Brain microvascular endothelial cell (primary cell): ENCODE measurements at regions not wholly inside any gene's neighbourhood (a gene's known extent, or its start where the extent isn't known, plus 50 kb on each side); places are given as distances from the start of the nearest gene placed in this dataset.

Experiments used
- DNase-seq: peaks from one replicate; pipeline ENCODE4 v3.0.0-alpha.2; 2020
- H3K27ac ChIP-seq: fragments of 250-450 bp; sonication (Bioruptor Pico); 2 replicates; pipeline ENCODE4 v1.5.1; 2020; ENCODE audit warnings: mild to moderate bottlenecking, moderate library complexity
- H3K27me3 ChIP-seq: fragments of 250-450 bp; sonication (Bioruptor Pico); replicated peaks from 2 replicates; pipeline ENCODE4 v1.5.1; 2020; ENCODE audit warnings: mild to moderate bottlenecking
- H3K36me3 ChIP-seq: fragments of 250-450 bp; sonication (Bioruptor Pico); replicated peaks from 2 replicates; pipeline ENCODE4 v1.5.1; 2020; ENCODE audit warnings: mild to moderate bottlenecking
- H3K4me3 ChIP-seq: 2 replicates; pipeline ENCODE4 v1.5.1; 2011; ENCODE audit warnings: low read depth, mild to moderate bottlenecking, control low read depth, low read length, moderate library complexity
- in situ Hi-C: cut with HindIII; loops from 2 replicates; pipeline ENCODE4 v1.10.0; 2017; ENCODE audit warnings: low sequenced_read_pairs, low pct_ligation_motif_present
- TF ChIP-seq, protein P1 (sequence below): IDR thresholded peaks from 2 replicates; pipeline ENCODE4 v1.5.1; 2011; ENCODE audit warnings: low read depth, mild to moderate bottlenecking, moderate library complexity, low read length, control low read depth, inconsistent platforms; ENCODE audit errors: missing control alignments

DNA sequence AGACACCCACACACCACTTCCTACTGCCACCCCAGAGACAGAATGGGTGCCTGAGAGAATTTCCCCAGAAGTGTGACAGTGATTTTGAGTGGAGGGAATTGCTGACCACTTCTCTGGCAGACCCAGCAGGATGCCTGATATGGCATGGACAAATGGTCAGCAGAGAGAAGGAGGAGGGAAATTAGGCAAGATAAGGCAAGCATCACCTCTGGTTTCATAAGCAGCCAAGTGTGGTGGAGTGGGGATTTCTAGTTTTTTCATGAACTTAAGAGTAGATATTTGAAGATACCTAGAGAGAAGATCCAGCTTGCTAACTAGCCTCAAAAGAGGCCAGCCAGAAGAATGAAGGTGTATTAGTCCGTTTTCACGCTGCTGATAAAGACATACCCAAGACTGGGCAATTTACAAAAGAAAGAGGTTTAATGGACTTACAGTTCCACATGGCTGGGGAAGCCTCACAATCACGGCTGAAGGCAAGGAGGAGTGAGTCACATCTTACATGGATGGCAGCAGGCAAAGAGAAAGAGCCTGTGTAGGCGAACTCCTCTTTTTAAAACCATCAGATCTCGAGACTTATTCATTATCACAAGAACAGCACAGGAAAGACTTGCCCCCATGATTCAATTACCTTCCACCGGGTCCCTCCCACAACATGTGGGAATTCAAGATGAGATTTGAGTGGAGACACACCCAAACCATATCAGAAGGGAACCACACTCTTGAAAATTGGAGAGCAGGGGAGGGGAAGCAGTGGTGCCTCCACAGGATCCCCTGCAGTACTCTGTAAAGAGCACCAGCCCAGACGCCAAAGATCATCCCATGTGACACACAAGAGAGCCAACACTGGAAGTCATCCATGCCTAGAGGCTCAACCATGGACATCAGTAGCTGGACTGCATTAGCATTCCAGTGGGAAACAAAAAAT, 64.2 kb downstream of the RBM43 start:
- no peak for DNase-seq
- H3K27ac ChIP-seq, result no peak overlapping the region
- no peaks in the 10 kb centered on the region for H3K27me3 ChIP-seq
- no peaks in the 10 kb centered on the region for H3K36me3 ChIP-seq
- no peak overlapping the region for H3K4me3 ChIP-seq
- TF ChIP-seq, protein P1, sequence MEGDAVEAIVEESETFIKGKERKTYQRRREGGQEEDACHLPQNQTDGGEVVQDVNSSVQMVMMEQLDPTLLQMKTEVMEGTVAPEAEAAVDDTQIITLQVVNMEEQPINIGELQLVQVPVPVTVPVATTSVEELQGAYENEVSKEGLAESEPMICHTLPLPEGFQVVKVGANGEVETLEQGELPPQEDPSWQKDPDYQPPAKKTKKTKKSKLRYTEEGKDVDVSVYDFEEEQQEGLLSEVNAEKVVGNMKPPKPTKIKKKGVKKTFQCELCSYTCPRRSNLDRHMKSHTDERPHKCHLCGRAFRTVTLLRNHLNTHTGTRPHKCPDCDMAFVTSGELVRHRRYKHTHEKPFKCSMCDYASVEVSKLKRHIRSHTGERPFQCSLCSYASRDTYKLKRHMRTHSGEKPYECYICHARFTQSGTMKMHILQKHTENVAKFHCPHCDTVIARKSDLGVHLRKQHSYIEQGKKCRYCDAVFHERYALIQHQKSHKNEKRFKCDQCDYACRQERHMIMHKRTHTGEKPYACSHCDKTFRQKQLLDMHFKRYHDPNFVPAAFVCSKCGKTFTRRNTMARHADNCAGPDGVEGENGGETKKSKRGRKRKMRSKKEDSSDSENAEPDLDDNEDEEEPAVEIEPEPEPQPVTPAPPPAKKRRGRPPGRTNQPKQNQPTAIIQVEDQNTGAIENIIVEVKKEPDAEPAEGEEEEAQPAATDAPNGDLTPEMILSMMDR, result no peak
- in situ Hi-C loops, result no loop called here

DNA sequence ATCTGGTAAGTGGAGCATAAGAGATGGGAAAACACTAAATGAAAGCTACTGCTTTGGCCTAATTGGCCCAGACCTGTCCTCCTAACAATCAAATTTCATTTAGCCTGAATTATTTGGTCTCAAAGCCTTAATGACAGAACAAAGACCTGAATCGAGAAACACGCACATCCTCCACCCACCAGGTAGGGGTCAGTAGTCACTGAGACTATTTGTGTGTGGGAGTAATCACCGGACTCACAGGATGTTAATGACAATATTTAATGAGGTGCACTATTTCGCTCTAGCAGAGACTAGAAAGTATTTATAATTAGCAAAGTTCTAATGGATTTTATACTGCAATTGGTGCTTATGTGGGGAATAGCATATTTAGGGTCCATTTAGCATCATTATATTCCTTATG, 68.1 kb downstream of the RBM43 start:
- Histone ChIP-seq H3K27me3 (no peaks in the 10 kb centered on the region), H3K27ac (no peak overlapping the region), H3K36me3 (no peaks in the 10 kb centered on the region), H3K4me3 (no peak overlapping the region)
- in situ Hi-C loops, result no loop called here
- DNase-seq, result no peak
- TF ChIP-seq, protein P1, result no peak

DNA sequence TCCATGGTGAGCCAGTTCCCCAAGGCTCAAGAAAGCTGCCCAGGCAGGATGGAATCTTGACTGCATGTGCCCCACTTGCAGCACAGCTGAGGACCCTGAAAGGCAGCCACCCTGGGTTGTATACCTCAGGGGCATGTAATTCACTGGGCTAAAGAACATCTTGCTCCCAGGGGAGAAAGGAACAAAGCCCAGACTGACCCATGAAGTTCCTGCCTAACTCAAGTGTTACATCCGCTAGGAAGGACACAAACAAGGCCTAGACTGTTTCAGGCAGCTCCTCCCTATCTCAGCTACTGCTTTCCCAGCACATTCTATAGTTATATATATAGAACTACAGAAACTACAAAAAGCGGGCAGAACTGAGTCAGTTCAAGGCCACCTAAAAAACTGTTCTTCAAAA, 69.0 kb downstream of the RBM43 start:
- H3K27me3 ChIP-seq, result no peaks in the 10 kb centered on the region
- H3K4me3 ChIP-seq, result no peak overlapping the region
- no peak overlapping the region for H3K27ac ChIP-seq
- no peak for DNase-seq
- no peaks in the 10 kb centered on the region for H3K36me3 ChIP-seq
- TF ChIP-seq, protein P1, result no peak
- in situ Hi-C loops, result no loop called here

DNA sequence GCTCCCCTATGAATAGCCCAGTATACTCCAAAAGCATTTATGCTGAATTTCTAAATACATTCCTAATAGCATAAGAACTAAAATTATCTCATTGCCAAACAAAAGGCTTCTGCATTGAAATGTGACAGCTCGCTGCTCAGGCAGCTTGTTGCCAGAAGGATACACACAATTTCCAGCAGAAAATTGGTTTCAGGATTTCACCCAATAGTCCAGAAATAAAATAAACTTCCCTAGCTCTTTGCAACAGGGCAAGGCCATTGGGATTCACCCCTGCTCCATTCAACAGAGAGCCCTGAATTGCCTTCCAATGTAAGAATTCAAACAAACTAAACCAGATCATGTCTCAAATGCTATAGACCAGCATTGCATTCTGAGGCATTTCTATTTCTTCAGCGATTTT, 70.7 kb downstream of the RBM43 start:
- H3K36me3 ChIP-seq, result no peaks in the 10 kb centered on the region
- TF ChIP-seq, protein P1, result no peak
- DNase-seq, result no peak
- no peak overlapping the region for H3K27ac ChIP-seq
- in situ Hi-C loops, result no loop called here
- H3K27me3 ChIP-seq, result no peaks in the 10 kb centered on the region
- H3K4me3 ChIP-seq, result no peak overlapping the region

DNA sequence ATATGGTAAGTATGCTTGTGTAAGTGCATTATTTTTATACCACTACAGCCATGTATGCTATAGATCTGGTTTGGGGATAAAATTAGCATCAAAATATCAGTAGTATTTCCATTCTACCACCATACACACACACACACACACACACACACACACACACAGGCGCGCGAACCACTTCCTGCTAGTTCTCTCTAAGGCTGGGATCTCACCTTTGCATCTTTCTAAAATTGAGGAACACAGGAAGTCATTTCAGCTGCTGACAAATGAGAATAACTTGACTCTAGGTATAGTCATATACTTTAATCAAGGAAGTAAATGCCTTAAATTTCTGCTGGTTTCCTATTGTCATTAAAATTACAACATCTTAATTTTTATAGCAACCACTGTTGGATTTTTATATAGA, 72.5 kb downstream of the RBM43 start:
- TF ChIP-seq, protein P1, result no peak
- H3K27me3 ChIP-seq, result no peaks in the 10 kb centered on the region
- H3K4me3 ChIP-seq, result no peak overlapping the region
- DNase-seq, result no peak
- in situ Hi-C loops, result no loop called here
- H3K27ac ChIP-seq, result no peak overlapping the region
- no peaks in the 10 kb centered on the region for H3K36me3 ChIP-seq
